ENCODE measurements at regions not wholly inside any gene's neighbourhood (a gene's known extent, or its start where the extent isn't known, plus 50 kb on each side); places are given as distances from the start of the nearest gene placed in this dataset.

DNA sequence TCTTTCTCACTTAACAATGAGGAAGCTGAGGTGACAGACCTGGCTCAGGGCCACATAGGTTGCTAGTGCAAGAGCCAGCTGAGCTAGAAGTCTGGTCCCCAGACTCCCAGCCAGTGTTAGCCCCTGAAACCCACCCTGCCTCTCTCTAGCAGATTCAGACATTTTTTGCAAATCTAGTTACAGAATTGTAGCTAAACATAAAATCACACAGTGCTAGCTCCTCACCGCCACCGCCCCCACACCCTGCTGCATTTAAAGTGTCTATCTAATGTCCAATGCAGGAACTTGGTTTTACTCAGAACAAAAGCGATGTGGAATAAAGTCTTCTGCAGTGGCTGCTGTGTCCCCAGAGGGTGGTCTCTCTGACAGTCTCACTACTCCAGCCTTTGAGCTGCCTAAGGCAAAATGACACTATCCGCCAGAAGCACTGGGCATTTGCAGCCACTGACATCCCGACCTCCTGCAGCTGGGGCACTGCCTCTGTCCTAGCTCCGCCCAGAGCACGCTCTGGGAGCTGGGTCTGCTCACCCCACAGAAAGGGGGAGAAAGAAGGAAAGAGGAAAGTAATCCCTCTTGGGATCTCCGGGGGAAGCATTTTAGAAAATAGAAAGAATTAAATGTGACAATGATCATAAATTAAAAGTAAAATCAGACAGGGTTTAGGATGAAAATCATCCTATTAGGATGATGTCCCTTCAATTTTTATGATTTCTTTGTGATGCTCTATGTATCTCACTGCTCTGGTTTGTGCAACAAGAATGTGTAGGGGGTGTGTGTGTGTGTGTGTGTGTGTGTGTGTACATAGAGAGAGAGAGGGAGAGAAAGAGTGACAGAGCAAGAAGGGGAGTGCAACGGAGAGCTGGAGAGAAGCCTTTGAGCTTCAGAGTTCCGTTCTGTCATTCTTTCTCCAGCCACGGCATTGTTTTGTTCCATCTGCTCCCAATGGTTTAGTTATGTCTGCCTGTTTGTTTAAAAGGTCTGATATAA is 50.5 kb upstream of the ST8SIA3 start:
- TF ChIP-seq CSRNP3 (CRISPR knock-in tag; IDR thresholded peaks at IDR 0.05) (no peak), CSDC2 (CRISPR knock-in tag; IDR thresholded peaks at IDR 0.05) (no peak), ZFP30 (CRISPR knock-in tag; IDR thresholded peaks at IDR 0.05) (no peak), ARNTL (CRISPR knock-in tag; IDR thresholded peaks at IDR 0.05; ENCODE audit: borderline replicate concordance, low read depth) (no peak), ZNF565 (CRISPR knock-in tag; conservative IDR thresholded peaks at IDR 0.05; ENCODE audit: low read depth) (no peak)
- TF ChIP-seq, protein P1, sequence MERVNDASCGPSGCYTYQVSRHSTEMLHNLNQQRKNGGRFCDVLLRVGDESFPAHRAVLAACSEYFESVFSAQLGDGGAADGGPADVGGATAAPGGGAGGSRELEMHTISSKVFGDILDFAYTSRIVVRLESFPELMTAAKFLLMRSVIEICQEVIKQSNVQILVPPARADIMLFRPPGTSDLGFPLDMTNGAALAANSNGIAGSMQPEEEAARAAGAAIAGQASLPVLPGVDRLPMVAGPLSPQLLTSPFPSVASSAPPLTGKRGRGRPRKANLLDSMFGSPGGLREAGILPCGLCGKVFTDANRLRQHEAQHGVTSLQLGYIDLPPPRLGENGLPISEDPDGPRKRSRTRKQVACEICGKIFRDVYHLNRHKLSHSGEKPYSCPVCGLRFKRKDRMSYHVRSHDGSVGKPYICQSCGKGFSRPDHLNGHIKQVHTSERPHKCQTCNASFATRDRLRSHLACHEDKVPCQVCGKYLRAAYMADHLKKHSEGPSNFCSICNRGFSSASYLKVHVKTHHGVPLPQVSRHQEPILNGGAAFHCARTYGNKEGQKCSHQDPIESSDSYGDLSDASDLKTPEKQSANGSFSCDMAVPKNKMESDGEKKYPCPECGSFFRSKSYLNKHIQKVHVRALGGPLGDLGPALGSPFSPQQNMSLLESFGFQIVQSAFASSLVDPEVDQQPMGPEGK (CRISPR knock-in tag; IDR thresholded peaks at IDR 0.05; ENCODE audit: borderline replicate concordance) = no peak

Data from SK-N-SH treated with all-trans-retinoic acid at 6 μM for 48 hours (cell line).